Type B pancreatic cell (in vitro differentiated cells): ENCODE measurements at regions not wholly inside any gene's neighbourhood (a gene's known extent, or its start where the extent isn't known, plus 50 kb on each side); places are given as distances from the start of the nearest gene placed in this dataset.

Experiments
- DNase-seq: peaks from one replicate; pipeline ENCODE4 v3.0.0; 2021; ENCODE audit warnings: mixed read lengths; ENCODE audit not compliant: unreplicated experiment; ENCODE audit errors: extremely low spot score
- H3K27ac Mint-ChIP-seq: 2 replicates; pipeline ENCODE4 v1.8.0; 2021; ENCODE audit warnings: mild to moderate bottlenecking, mixed read lengths
- H3K27me3 Mint-ChIP-seq: 2 replicates; pipeline ENCODE4 v1.8.0; 2021; ENCODE audit warnings: mixed read lengths
- H3K36me3 Mint-ChIP-seq: 2 replicates; pipeline ENCODE4 v1.8.0; 2021; ENCODE audit warnings: mixed read lengths
- H3K4me1 Mint-ChIP-seq: one replicate; pipeline ENCODE4 v1.8.0; 2021; ENCODE audit warnings: mixed read lengths; ENCODE audit not compliant: unreplicated experiment
- H3K4me3 Mint-ChIP-seq: 2 replicates; pipeline ENCODE4 v1.8.0; 2021; ENCODE audit warnings: mild to moderate bottlenecking, mixed read lengths
- H3K9me3 Mint-ChIP-seq: 2 replicates; pipeline ENCODE4 v1.8.0; 2021; ENCODE audit warnings: mixed read lengths
- CTCF ChIP-seq: fragments of 200-600 bp; sonication (generic); conservative IDR thresholded peaks from 2 replicates; pipeline ENCODE4 v1.5.0; 2021; ENCODE audit warnings: antibody characterized with exemption, mild to moderate bottlenecking

DNA sequence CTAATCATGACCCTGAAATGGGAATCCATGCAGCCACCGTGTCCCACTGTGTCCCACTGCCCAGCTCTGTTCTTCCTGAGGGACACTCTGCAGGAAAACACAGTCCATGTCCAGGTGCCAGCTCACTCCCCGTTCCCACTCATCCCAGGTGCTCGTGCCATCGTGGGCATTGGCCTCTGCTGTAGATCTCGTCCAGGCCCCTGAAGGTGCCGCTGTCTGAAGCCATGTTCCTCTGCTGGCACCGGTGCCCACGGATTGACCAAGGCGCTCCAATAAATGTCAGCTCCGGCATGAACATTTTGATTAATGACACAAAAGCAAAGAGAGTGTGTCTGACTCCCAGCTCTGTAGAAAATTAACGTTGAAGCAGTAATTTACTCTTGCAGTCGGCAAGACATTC, 280.1 kb upstream of the SALL3 start:
- DNase-seq = no peak
- Mint-ChIP-seq H3K9me3 (peaks cover 1% of the 10 kb centered on the region), H3K27me3 (peaks cover 28% of the 10 kb centered on the region), H3K36me3 (no peaks in the 10 kb centered on the region), H3K4me3 (no peak overlapping the region), H3K27ac (no peak overlapping the region), H3K4me1 (no peaks in the 10 kb centered on the region)
- TF ChIP-seq CTCF = no peak

DNA sequence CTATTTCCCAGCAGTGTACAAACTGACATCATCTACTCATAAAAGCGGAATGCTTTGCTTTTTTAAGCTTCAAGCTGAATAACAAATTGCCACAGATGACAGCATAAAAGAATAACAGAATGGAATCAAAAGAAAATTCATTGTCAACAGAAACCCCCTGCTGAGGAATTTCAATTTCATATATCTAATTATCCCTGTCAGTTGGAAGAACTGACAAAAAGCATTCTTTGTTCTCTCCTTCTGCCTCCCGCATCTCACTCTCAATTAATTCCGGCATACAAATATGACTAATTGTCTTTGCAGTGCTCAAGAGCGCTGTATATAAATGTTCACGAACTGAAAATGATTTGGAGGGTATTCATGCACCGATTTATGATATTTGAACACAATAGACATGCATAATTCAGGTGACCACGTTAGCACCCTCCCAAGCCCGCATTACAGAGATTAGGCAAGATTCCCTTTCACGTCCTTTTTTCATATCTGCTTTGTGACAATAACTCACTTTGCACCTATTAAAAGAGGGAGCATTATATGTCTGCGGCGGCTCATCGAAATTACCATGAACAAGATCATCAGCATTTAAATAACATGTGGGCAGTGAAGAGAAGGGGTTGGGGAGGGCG, 277.7 kb upstream of the SALL3 start:
- H3K4me3 Mint-ChIP-seq = no peak overlapping the region
- H3K9me3 Mint-ChIP-seq = peaks cover 4% of the 10 kb centered on the region

DNA sequence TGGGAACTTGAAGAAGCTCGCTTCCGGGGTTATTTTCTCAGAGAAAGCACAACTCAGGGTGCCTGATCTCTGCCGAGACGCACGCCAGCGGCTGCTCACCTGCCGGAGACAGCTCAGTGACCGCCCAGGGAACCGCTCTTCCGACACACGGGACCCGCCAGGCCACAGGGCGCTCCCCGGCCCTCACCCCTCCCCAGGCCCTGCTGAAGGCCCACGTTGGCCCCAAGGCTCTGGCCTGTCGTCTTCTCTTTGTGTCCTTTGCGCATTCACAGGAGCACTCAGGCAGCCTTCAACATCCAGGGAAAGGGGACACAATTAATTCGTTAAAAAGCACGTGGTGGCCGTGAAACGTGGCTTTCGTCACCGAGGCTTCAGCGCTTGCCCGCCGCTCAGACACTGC, 276.3 kb upstream of the SALL3 start:
- Mint-ChIP-seq H3K4me1 (no peaks in the 10 kb centered on the region), H3K27ac (no peak overlapping the region), H3K9me3 (peaks cover 11% of the 10 kb centered on the region), H3K4me3 (no peak overlapping the region), H3K36me3 (no peaks in the 10 kb centered on the region), H3K27me3 (peaks cover 20% of the 10 kb centered on the region)
- DNase-seq = no peak
- no peak for TF ChIP-seq CTCF

More for the DNA sequence above, 277.7 kb upstream of the SALL3 start:
- no peak for TF ChIP-seq CTCF
- H3K36me3 Mint-ChIP-seq = no peaks in the 10 kb centered on the region
- no peak overlapping the region for H3K27ac Mint-ChIP-seq
- DNase-seq = no peak
- H3K27me3 Mint-ChIP-seq = peaks cover 26% of the 10 kb centered on the region
- no peaks in the 10 kb centered on the region for H3K4me1 Mint-ChIP-seq

DNA sequence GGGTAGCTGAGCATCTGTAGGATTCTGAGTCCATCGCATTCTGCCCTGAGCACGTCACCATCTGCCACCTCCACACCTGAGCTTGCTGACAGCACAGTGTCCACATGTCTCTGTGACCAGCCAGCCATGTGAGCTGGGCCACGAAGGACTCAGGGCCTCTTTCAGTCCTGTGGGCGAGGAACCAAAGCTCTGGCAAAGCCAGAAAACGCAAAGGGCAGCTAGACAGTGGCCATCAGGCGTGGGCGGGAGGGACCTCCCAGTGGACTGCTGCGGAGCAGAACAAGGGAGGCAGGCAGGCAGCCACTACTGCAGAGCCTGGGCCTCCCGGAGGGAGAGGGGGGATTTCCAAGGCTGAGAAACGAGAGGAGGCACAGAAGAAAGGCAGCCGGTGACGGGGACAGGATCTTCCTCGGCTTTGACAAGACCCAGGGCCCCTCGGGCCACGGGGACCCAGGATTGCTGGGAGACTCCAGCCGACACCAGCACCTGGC, 274.6 kb upstream of the SALL3 start:
- peaks cover 18% of the 10 kb centered on the region for H3K9me3 Mint-ChIP-seq
- DNase-seq = no peak
- H3K4me1 Mint-ChIP-seq = no peaks in the 10 kb centered on the region
- TF ChIP-seq CTCF = no peak
- H3K36me3 Mint-ChIP-seq = no peaks in the 10 kb centered on the region
- H3K27me3 Mint-ChIP-seq = peaks cover 13% of the 10 kb centered on the region
- no peak overlapping the region for H3K4me3 Mint-ChIP-seq
- H3K27ac Mint-ChIP-seq = no peak overlapping the region

GRCh38 chr18:78709261-78709809, 270.3 kb upstream of the SALL3 start:
- Mint-ChIP-seq H3K4me1 (no peaks in the 10 kb centered on the region), H3K27ac (no peak overlapping the region), H3K4me3 (no peak overlapping the region), H3K9me3 (peaks cover 18% of the 10 kb centered on the region), H3K36me3 (no peaks in the 10 kb centered on the region), H3K27me3 (peaks cover 11% of the 10 kb centered on the region)
- no peak for DNase-seq
- no peak for TF ChIP-seq CTCF
